ENCODE measurements at regions not wholly inside any gene's neighbourhood (a gene's known extent, or its start where the extent isn't known, plus 50 kb on each side); places are given as distances from the start of the nearest gene placed in this dataset.

DNA sequence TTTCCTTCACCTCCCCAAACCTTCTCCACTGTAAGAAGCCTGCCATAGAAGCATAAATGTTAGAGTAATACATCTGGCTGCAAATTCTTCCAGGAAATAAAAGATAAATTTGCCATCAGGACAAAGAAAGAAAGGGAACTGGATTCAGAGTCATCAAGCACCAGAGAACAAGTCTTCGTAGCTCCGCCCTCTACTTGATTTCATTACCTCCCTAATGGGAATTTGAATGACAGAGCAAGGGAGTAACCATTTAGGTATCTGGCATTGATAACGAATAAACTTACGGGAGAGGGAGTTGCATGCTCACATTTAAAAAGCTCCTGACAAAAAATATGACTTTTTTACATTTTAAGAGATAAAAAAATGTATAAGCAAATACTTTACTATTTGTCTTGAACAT, 263.4 kb downstream of the NEBL start:
- TF ChIP-seq GATA2 (IDR thresholded peaks at IDR 0.05; ENCODE audit: low read depth, low read length) (no peak), GATA3 (IDR thresholded peaks at IDR 0.05; ENCODE audit: low read depth, low read length) (no peak)

DNA sequence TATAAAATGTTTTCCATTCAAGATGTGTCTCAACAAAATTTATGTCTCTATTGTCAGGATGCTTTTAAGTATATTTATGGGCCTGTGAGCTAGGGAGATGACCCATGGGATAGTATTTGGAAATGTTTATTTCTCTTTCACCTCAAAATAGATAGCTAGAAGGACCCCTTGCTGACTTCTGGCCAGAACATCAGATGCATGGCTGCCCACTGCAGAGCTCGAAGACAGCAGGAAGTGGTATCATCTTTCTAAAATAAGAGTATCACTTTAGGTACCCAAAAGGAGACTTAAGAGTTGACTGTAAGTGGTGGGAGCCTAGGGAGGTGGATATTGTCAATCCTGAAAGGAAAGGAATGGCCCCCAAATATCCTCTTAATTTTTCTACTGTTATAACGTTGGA, 264.4 kb downstream of the NEBL start:
- TF ChIP-seq GATA3 (IDR thresholded peaks at IDR 0.05; ENCODE audit: low read depth, low read length): no peak
- no peak for TF ChIP-seq GATA2 (IDR thresholded peaks at IDR 0.05; ENCODE audit: low read depth, low read length)

DNA sequence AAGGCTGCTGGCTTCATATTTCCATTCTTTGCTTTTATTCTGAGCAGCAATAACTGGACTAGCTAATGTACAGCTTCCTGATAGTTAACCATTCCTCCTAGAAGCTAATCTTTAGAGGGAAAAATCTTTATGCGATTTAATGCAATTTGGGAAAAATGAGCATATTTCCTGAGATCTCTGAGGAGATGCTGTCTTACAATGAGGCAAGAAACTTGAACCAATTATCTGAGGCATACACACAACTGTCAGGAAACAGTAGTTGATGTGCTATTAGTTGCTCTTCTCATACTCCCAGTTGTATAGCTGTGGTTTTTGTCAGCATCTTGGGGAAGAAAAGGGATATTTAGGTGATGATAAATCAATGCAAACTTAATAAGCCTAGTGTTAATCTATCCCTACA, 265.9 kb downstream of the NEBL start:
- TF ChIP-seq GATA3 (IDR thresholded peaks at IDR 0.05; ENCODE audit: low read depth, low read length) (no peak), GATA2 (IDR thresholded peaks at IDR 0.05; ENCODE audit: low read depth, low read length) (no peak)

DNA sequence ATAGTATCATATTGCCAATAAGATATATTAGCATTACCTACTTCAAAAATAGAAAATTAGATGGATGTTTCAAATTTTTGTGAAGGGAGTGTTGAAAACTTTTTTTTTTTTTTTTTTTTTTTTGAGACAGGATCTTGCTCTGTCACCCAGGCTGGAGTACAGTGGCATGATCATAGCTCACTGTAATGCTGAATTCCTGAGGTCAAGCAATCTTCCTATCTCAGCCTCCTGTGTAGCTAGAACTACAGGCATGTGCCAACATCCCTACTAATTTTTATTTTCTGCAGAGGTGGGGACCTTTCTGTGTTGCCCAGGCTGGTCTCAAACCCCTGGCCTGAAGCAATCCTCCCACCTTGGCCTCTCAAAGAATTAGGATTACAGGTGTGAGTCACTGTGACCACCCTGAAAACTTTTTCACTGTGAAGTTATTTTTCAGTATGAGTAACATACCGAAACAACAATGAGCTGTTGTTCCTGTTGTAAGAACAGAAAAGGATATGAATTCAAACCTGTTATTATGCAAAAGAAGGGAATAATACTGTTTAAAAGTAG, 266.9 kb downstream of the NEBL start:
- no peak for TF ChIP-seq GATA2 (IDR thresholded peaks at IDR 0.05; ENCODE audit: low read depth, low read length)
- TF ChIP-seq GATA3 (IDR thresholded peaks at IDR 0.05; ENCODE audit: low read depth, low read length): no peak

DNA sequence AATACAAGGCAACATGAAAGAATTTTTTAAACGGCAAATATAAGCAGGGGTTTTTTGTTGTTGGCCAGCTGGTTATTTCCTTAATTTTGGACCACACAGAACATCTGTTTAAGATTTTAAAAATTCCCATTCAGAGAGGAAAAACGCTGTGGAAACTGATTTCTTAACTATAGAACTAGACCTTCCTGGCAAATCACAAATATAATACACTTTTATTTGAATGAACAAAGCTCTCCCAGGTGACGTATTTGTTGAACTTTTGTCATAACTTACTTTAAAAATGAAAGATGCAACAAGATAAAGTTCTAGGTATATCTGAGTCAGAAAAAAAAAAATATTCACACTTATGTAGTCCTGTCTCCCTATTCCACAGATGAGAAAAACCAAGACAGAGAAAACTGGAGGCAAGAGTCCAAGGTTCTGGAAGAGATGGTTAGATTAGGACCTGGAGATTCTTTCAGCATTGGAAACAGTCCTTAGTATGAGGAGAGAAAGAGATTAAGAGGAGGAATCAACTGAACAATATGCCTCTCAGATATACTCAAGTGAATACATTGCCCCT, 269.1 kb downstream of the NEBL start:
- TF ChIP-seq GATA3 (IDR thresholded peaks at IDR 0.05; ENCODE audit: low read depth, low read length) (no peak), GATA2 (IDR thresholded peaks at IDR 0.05; ENCODE audit: low read depth, low read length) (no peak)

DNA sequence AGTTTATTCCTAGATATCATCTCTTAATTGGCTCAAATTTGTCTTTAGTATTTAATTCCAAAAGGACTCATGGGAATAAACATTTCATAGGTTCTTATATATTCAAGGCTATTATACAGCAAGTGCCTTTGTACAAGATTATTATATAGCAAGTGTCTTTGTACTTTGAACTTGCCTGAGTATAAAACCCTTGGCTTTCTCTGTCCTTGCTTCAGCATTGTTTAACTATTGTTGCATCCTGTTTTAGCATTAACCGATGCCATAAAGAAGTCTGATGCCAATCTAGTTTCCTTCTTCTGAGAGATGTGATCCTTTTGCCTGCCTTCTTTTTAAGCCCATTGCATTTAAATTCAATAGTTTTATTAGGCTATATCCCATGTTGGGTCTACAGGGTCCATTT, 270.0 kb downstream of the NEBL start:
- TF ChIP-seq GATA3 (IDR thresholded peaks at IDR 0.05; ENCODE audit: low read depth, low read length) (no peak), GATA2 (IDR thresholded peaks at IDR 0.05; ENCODE audit: low read depth, low read length) (no peak)

DNA sequence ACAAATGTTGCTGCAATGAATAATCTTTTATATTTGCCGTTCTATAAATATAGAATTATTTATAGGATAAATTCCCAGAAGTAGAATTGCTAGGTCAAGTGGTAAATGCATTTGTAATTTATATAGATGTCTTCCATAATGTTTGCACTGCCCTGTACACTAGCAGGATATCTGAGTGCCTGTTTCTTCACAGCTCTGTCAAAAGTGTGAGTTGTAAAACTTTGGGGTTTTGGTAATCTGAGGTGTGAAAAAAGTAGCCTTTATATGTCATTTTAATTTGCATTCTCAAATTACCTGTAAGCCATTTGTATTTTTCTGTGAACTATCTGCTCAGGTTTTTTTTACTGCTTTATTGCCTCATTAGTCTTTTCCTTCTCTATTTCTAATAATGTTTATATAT, 271.2 kb downstream of the NEBL start:
- no peak for TF ChIP-seq GATA2 (IDR thresholded peaks at IDR 0.05; ENCODE audit: low read depth, low read length)
- no peak for TF ChIP-seq GATA3 (IDR thresholded peaks at IDR 0.05; ENCODE audit: low read depth, low read length)

DNA sequence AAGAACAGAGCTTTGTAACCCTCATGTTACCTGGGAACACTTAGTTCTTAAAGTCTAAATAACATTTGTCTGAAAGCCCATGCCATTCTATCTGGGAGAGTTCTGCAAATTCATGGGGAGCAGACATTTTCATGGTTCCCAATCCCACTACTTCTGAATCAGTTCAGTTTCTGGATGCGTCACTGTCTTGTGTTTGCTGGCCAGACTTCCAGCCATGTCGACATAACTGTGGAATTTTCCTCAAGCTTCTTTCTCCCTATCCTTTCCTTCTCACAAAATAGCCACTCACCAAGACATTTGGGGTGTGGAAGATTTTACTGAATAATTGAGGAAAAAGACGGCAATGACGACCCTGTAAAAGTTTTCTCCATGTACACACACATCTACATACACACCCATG, 272.5 kb downstream of the NEBL start:
- TF ChIP-seq GATA3 (IDR thresholded peaks at IDR 0.05; ENCODE audit: low read depth, low read length) (no peak), GATA2 (IDR thresholded peaks at IDR 0.05; ENCODE audit: low read depth, low read length) (no peak)

DNA sequence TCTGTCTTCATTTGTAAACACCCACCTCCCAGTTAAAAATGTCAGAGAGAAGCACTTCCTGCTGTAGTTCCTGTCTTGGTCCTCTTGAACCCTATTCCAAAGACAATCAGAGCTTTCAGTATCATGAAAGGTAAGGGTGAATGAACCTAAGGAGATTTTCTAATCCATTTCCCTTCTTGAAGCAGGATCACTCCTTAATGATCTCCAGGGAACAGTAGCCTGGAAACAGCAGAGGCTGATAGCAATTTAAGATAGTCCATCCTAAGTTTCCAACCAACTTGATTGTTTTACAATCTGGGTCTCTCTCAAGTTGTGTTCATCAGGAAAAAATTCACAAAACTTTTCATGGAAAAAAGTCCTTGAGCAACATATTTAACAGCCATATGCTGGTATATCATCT, 273.6 kb downstream of the NEBL start:
- TF ChIP-seq GATA2 (IDR thresholded peaks at IDR 0.05; ENCODE audit: low read depth, low read length) (no peak), GATA3 (IDR thresholded peaks at IDR 0.05; ENCODE audit: low read depth, low read length) (no peak)

DNA sequence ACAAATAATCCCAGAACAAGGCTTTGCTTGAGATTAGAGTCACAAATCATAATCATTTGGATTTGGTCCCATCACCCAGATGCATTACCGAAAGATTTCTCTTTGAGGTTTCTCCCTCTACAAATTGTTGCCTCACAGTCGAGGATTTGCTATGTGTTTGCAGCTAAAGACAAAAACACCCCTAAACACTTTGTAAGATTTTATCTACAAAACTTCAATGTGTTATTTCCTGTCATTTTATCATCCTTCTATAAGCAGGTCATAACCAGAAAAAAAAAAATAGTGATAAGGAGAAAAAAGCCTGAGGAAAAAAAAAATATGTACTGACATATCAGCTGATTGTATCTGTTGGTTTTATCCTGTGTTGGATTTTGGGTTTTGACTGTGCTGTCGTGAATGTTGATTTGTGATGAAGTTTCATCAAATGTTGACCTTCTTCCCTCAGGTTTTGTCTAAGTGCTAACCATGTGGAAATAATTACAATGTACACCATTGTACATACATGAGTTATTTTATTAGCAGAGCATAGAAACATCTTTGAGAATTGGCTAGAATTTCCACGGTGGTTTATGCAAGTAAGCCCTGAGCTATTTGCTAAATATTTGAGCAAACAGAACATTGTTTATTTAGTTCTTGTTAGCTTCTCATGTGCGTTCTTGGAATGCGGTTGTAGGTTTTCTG, 274.4 kb downstream of the NEBL start:
- TF ChIP-seq GATA2 (IDR thresholded peaks at IDR 0.05; ENCODE audit: low read depth, low read length): peak; percentile 28; the same call in 1 of the 2 replicates
- TF ChIP-seq GATA3 (IDR thresholded peaks at IDR 0.05; ENCODE audit: low read depth, low read length): peak; percentile 36; the same call in 1 of the 2 replicates

DNA sequence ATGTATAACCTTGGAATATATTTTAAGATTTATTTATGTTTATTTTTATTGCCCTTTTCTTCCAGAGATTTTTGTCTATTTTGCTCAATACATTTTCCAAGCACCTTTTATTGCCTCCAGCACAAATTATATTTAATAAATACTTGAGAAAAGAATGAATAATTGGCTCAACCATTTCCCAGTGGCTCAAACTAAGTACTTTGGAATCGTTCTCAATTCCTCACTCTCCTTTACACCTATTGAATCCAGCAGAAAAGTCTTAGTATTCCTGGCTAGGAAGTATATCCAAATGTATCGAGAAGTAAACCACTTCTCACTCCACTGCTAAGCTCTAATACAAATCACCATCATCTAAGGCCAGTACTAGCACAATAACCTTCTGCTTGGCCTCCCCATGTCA, 276.1 kb downstream of the NEBL start:
- TF ChIP-seq GATA2 (IDR thresholded peaks at IDR 0.05; ENCODE audit: low read depth, low read length) (no peak), GATA3 (IDR thresholded peaks at IDR 0.05; ENCODE audit: low read depth, low read length) (no peak)

DNA sequence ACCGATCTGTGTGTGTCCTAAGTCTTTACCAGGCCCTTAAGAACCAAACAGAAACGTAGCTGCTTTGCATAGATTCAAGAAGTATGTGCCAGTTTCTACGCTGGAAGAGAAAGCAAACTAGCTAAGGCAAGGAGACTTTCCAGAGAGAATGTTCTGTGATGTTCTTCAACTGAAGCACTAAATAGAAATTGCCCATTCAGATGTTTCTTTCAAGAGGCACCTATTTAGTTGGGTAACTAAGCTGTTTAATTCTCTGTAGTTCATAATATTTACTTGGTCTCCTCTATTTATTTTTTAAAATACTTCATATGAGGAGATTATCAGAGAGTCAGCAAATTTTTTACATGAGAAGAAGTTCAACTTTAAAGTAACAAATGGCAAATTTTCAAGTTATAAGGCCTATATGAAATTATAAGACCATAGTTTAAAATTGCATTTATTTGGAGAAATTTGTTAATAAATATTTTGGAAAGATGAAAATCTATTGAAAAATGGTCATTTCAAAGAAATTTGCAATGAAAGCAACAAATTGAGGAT, 279.0 kb downstream of the NEBL start:
- no peak for TF ChIP-seq GATA3 (IDR thresholded peaks at IDR 0.05; ENCODE audit: low read depth, low read length)
- no peak for TF ChIP-seq GATA2 (IDR thresholded peaks at IDR 0.05; ENCODE audit: low read depth, low read length)

DNA sequence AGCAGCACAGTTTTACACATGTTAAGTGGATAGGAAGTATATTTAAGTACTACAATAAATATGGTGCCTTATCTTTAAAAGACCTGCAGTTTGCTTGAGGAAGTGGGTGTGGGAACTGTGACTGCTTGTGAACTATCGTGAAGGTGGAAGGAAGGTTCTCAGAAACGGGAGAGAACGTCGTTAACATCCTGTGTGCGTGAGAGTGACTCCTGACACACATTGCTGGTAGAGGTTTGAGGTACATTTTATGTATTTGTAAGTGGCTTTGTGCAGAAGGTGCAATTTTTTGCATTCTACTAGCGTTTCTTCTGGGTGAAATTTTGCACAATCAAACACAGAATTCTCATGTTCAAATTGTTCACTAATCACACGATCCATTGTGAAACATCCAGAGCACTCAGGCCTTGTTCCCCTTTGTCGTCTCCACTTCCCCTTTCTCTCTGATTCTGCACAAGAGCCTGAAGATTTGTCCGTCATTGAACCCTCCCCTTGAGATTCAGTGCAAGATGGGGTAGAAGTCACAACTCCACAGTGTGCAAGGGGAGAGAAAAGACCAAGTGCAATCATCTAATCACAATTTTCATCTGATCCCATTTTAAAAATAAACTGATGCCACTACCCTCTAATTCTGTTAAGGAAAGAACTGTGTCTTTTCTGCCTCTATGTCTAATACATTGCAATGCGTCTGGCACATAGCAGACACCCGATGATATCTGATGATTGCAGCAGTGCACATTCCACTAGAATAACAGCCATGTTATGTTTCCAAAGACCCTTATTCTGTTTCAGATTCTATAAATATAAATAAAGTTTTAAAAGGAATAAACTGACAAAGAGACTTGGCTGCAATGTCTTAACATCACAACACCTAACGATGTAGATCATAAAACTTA, 279.9 kb downstream of the NEBL start:
- TF ChIP-seq GATA2 (IDR thresholded peaks at IDR 0.05; ENCODE audit: low read depth, low read length) (peak; percentile 33; the same call in 1 of the 2 replicates), GATA3 (IDR thresholded peaks at IDR 0.05; ENCODE audit: low read depth, low read length) (peak; percentile 55)

DNA sequence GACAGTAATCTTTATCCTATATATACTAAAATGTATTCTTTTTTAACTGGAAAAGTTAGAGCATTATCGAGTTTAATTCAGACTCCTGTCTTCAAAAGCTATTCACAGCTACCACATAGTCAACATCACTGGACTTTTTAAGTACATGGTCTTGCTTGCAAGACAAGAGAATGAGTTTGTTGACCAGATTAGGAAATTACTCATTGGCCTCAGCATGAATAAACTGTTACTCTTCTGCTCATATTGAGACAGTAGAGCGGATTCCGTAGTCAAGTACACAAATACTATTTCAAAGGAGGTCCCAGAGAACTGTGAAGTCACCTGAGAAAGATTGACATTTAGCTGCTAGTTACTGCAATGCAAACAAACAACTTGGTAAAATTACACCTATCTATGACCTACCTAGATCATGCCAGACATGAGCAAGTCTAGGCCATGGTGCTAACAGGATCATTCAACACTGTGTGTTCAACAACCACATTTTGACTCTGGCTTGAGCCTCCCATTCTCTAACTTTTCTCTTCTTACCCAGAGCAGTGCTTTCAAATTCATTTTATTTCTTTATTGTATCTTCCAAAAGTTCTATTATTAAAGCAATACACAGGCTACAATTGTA, 280.9 kb downstream of the NEBL start:
- TF ChIP-seq GATA2 (IDR thresholded peaks at IDR 0.05; ENCODE audit: low read depth, low read length): no peak
- TF ChIP-seq GATA3 (IDR thresholded peaks at IDR 0.05; ENCODE audit: low read depth, low read length): no peak

Data from SH-SY5Y (cell line).